HG03442 (cell line): ENCODE measurements at regions not wholly inside any gene's neighbourhood (a gene's known extent, or its start where the extent isn't known, plus 50 kb on each side); places are given as distances from the start of the nearest gene placed in this dataset.

Source experiments
- ATAC-seq: cut with Tn5 transposase; IDR thresholded peaks from one replicate; pipeline ENCODE4 v1.9.1; 2021; ENCODE audit warnings: mild to moderate bottlenecking, moderate library complexity; ENCODE audit not compliant: unreplicated experiment

DNA sequence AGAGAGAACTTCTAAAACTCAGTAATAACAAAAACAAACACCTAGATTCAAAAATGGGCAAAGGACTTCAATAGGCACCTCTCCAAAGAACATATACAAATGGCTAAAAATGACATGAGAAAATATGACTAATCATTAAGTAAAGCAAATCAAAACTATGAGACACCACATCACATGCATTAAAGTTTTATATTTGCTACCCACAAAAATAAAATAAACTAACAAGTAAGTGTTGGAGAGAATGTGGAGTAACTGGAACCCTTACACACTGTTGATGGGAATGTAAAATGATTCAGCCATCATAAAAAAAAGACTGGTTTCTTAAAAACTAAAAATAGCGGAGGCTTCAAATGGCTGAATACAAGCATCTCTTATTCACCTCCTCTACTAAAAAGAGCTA lies 262.1 kb upstream of the PKN2 start:
- no peak for ATAC-seq

DNA sequence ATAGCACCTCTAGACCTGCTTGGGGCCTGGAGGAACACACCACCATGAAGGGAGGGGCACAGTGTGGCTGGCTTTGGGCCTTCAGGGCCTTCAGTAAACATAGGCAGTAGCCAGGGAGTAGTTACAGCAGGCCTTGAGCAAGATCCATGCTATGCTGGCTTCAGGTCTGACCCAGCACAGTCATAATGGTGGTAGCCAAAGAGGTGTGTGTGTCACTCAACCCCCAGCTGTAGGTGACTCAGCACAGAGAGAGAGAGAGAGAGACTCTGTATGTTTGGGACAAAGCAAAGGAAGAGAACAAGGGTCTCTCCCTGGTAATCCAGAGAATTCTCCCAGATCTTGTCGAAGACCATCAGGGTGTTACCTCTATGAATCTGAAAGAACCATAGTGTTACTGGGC lies 250.5 kb upstream of the PKN2 start:
- no peak for ATAC-seq

DNA sequence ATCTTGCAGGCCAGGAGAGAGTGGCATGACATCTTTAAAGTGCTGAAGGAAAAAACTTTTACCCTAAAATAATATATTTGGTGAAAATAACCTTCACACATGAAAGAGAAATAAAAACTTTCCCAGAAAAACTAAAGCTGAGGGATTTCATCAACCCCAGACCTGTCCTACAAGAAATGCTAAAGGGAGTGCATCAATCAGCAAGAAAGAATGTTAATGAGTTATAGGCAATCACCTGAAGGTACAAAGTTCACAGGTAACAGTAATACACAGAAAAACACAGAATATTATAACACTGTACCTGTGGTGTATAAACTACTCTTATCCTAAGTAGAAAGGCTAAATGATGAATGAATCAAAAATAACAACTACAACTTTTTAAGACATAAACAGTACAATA lies 249.2 kb upstream of the PKN2 start:
- no peak for ATAC-seq

GRCh38 chr1:88441022-88441421 lies 243.1 kb upstream of the PKN2 start:
- ATAC-seq, result no peak

- ATAC-seq, result no peak
These were observed 232.2 kb upstream of the PKN2 start for GRCh38 chr1:88451856-88452255.

DNA sequence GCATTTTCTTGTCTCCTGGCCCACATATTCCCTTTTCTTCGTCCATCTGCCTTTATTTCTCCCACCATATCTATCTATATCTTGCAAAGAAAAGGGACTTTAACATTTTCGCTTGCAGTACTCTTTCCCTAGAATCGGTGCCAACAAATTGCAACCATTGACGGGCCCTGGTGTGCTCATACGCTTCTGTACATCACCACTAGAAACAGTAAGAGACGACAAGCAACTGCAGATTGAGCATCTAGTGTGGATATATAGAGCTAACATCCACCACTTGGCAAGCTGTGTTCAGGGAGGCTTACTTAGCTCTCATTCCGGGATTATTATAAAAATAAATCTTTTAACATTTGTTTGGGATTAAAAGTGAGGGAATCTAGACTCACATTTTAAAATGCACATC lies 230.8 kb upstream of the PKN2 start:
- ATAC-seq, result no peak

DNA sequence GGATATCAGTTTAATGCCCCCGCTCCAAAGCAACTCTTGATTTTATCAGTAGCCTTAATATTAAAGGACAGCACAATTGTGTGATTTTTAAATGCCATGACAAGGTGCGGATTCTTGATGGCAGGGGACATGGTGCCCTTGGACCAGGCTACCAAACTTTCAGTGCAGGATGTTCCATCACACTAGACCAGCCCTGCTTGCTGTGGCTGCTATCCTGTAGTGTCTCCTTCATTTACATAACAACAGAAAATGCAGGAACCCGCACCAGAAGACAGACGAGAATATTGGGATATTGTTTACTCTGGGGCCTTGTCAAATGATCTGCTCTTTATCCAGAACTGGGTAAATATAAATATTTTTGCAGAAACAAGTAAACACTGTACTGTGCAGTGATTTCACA lies 229.3 kb upstream of the PKN2 start:
- ATAC-seq, result no peak

GRCh38 chr1:88455621-88456256 lies 228.3 kb upstream of the PKN2 start:
- ATAC-seq, result no peak

GRCh38 chr1:88457197-88457596 lies 226.9 kb upstream of the PKN2 start:
- no peak for ATAC-seq

DNA sequence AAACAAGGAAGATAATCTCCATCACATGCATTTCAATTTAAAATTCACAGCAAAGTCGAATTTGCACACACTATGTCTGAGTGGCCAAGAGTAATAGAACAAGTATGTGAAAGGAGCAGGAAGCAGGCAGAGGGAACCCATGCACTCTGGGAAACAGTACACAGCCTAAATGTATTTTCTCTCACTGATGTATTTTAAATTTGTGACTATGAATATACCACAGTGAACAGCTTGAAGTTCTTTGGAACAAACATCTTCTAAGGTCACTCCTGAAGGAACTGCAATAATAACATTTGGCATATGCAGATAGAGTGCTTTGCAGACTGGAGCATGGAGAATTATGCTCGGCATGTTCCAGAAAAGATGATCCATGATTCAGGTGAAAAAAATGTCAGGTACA lies 223.1 kb upstream of the PKN2 start:
- no peak for ATAC-seq

GRCh38 chr1:88462096-88462487 lies 222.0 kb upstream of the PKN2 start:
- ATAC-seq, result no peak

- ATAC-seq, result no peak
These were observed 221.4 kb upstream of the PKN2 start for GRCh38 chr1:88462488-88463261.

GRCh38 chr1:88463401-88463985 lies 220.6 kb upstream of the PKN2 start:
- no peak for ATAC-seq

GRCh38 chr1:88466011-88466410 lies 218.1 kb upstream of the PKN2 start:
- no peak for ATAC-seq

- ATAC-seq, result no peak
These were observed 217.0 kb upstream of the PKN2 start for GRCh38 chr1:88466899-88467580.

GRCh38 chr1:88472298-88472697 lies 211.8 kb upstream of the PKN2 start:
- no peak for ATAC-seq

DNA sequence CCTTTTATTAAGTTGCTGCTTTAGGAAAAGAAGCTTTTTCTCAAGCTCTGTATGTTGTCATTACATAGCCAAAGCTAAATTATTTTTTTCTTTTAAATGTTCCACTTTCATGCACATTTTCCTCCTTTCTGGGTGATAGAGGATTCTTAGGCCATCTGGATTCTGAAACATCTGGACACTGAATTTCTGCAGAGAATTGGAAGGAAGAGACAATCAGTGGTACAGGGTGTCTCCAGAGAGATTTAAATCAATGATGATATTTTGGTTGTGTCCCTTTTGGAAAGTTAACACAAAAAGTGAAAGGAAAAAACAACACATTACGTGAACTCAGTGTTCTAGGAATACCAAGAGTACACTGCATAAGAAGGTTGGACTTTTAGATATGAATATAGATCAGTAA lies 211.4 kb upstream of the PKN2 start:
- no peak for ATAC-seq

- ATAC-seq, result no peak
These were observed 209.3 kb upstream of the PKN2 start for GRCh38 chr1:88474555-88475304.

GRCh38 chr1:88484881-88485280 lies 199.2 kb upstream of the PKN2 start:
- no peak for ATAC-seq

DNA sequence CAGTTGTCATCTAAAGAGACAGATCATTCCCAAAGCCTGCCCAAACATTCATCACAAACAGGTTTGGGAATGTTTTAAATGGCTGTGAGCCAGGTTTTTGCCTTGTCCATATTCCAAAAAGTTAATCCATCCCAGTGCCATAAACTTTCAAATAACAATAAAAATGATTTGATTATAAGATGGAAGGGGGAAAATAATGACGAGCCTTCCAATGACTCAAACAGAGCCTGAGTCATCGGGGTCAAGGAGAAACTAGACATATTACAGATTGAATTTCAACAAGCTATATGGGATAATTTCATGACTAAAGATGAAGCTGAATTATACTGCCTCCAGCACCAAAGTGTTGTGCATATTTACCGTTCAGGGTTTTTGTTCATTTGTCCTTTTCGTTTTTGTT lies 195.8 kb upstream of the PKN2 start:
- ATAC-seq, result no peak

DNA sequence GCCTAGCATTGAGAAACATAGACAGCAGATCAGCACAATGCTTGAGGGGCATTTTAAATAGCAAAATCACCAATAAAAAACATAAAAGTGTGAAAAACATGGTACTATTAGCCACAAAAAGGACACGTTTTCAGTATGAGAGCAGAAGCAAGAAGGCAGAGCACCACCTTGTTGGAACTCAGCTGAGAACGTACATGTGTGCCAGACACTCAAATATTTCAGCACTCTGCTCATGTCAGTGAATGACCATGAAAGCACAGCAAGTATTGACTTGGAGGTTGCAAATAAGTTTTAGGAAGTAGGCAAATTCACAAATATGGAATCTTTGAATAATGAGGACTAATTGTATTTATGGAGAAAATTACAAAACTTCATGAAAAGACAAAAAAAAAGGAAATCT lies 193.4 kb upstream of the PKN2 start:
- no peak for ATAC-seq
